ENCODE measurements at regions not wholly inside any gene's neighbourhood (a gene's known extent, or its start where the extent isn't known, plus 50 kb on each side); places are given as distances from the start of the nearest gene placed in this dataset.
A peak's percentile ranks its signal among the peaks of the same experiment; 100 is the strongest.

- no peak for DNase-seq
These were observed 156.1 kb downstream of the PMP22 start for GRCh38 chr17:15108992-15109391.

- no peak for DNase-seq
These were observed 158.6 kb downstream of the PMP22 start for GRCh38 chr17:15106540-15106939.

DNA sequence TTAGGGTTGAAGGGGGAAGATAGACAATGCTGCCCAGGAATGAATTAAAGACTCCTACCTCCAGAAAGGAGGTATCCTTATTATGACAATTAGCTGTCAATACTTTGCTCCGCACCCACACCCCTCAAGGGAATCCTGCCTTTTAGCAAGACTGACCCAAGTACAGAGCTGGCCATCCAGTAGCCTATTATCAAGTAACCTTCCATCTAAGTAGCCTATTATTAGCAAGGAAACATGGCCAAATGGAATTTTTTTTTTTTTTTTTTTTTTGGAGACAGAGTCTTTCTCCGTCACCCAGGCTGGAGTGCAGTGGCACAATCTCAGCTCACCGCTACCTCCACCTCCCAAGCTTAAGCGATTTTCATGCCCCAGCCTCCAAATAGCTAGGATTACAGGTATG, 161.3 kb downstream of the PMP22 start:
- DNase-seq, result no peak

- DNase-seq, result no peak
These were observed 164.0 kb downstream of the PMP22 start for GRCh38 chr17:15101175-15101574.

- DNase-seq, result no peak
These were observed 168.6 kb downstream of the PMP22 start for GRCh38 chr17:15096511-15096910.

GRCh38 chr17:15095935-15096334, 169.2 kb downstream of the PMP22 start:
- no peak for DNase-seq

- DNase-seq, result peak; percentile 20
These were observed 172.4 kb downstream of the PMP22 start for GRCh38 chr17:15092762-15093161.

GRCh38 chr17:15092261-15092660, 172.9 kb downstream of the PMP22 start:
- no peak for DNase-seq

- DNase-seq, result peak; percentile 27
These were observed 173.3 kb downstream of the PMP22 start for GRCh38 chr17:15091825-15092224.

- no peak for DNase-seq
These were observed 174.6 kb downstream of the PMP22 start for GRCh38 chr17:15090533-15090932.

DNA sequence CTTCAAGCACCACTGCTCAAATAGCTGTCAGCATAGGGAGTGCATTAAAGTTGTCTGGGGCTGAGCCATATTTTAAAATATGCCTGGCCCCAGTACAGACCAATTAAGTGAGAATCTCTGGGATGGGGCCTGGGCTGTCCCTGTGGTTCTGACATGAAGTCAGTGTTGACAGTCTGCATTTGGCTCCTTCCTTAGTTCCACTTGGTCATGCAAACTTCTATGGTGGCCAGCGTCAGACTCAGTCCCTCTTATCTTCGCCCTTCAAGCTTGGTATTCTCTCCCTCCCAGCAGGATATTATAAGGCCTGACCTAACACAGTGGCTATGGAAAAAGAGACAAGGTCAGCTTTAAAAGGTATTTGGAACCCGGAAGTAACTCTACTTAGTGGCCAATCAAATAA, 177.2 kb downstream of the PMP22 start:
- no peak for DNase-seq

- DNase-seq, result no peak
These were observed 178.3 kb downstream of the PMP22 start for GRCh38 chr17:15086776-15087295.

- peak; percentile 29 for DNase-seq
These were observed 179.0 kb downstream of the PMP22 start for GRCh38 chr17:15085890-15086677.

GRCh38 chr17:15083225-15083624, 181.9 kb downstream of the PMP22 start:
- DNase-seq, result no peak

DNA sequence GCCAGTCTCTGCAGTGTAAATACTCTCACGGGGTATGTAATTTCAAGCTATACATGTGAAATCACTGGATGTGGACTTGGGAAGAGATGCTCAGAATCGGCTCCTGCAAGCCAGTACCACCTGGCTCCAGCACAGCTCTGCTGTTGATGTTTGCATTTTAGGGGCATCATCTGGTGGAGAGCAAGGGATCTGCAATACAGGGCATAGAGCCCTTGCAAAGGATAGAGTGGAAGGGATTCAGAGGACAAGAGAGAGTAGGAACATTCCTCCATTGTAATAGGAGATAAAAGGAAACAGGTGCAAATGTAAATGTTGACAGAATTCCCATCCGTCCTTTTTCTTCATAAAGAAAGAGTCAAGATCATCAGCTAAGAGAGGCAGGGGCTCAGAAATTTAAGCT, 184.1 kb downstream of the PMP22 start:
- DNase-seq, result peak; percentile 49

DNA sequence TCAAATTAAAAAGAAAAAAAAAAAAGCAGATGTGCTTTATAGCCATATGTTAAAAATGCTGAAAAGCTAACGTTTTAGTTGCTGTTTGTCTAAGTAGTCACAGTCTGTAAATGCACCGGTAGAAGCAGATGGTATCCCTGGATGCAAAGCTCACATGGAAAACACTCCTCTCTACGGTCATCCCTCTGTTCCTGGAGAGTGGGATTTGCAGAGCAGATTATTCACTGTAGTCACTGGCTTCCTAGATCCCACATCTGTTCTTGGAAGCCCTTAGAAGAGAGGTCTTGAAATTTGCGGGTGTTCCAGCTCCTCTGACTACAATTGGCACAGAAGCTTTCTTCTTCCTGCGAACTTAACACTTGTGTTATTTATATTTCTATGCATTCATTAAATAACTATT, 186.6 kb downstream of the PMP22 start:
- DNase-seq, result no peak

DNA sequence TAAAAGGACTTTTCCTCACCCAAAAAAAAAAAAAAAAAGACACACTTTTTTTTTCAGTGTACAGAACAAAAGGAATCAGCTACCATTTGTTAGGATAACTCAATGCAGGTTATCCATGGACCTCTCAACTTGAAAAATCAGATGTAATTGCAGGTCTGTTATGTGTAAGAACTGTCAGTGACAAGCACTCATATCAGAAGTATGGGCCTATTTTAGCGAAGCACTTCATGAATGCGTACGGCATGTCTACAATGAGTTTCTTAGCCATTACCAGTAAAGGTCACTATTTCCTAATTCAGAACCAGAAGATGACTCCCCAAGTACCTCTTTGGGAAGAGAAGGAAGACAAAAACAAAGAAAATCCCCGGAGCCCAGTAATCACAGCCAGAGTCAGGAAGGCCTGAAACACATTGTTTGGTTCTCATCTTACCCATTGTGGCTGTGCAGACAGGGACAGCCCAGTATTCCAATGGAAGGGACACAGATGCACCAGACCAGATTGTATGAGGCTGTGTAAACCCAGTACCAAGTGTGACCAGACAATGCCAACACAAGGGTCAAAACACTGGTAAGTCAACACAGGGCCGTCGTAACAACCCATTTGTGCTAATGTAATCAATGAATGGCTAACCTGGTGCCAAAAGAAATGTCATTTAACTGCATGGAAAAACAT, 188.0 kb downstream of the PMP22 start:
- peak; percentile 68 for DNase-seq

DNA sequence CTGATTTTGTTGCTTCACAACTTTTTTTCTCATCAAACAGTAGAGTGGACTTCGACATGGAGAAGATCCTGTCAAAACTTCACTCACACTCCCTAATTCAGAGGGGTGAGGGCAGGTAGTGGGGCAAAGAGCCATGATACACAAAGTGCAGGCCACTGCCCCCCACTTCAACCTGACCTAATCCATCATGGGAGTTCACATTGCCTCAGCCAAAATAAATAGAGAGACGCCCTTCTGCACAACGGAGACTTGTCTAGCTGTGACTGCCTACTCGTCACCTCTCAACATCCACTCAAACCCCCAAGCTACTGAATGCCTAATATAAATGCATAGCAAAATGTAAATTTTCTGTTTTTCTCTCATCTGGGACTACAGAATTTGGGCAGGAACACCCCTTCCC, 213.2 kb downstream of the PMP22 start:
- no peak for DNase-seq

GRCh38 chr17:15049795-15050160, 215.3 kb downstream of the PMP22 start:
- peak; percentile 62 for DNase-seq

- DNase-seq, result peak; percentile 62
These were observed 216.0 kb downstream of the PMP22 start for GRCh38 chr17:15048933-15049794.

DNA sequence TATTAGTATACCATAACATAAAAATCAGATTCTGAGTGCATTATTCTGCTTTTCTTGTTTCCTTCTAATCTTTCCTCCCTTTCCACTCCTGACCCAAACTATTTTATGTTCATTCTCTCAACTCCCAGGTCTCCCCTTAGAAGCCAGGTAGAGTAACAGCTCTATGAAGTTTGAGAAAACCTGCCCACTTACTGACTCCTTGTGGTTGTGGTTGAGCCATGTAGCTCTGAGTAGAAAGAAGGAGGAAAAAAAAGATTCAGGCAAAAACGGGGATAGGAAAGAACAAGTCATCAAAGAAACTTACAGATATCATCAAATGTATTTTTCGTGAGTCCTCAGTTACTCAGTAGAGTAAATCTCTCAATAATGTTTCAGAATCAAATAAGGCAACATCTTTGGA, 216.7 kb downstream of the PMP22 start:
- DNase-seq, result no peak

GRCh38 chr17:15042311-15042710, 222.8 kb downstream of the PMP22 start:
- DNase-seq, result peak; percentile 14

GRCh38 chr17:15039366-15039765, 225.8 kb downstream of the PMP22 start:
- no peak for DNase-seq

Data from NCI-H69 (cell line).